ENCODE measurements at regions not wholly inside any gene's neighbourhood (a gene's known extent, or its start where the extent isn't known, plus 50 kb on each side); places are given as distances from the start of the nearest gene placed in this dataset.

DNA sequence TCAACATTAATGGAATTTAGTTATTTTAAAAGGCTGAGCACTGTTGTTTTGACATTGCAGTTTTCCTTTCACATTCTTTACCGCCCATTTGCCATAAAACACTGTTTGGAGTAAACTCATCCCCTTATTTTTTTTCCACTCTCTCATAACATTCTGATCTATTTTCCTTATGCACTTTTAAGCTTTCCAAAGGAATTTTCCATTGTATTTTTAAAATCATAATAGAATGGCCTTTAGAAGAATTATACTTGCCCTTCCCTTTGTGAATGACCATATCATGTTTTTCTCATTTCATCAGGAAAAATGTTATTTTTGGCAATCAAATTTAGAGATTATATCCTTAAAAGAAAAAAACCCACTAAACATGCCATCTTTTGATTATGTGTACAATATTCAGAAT lies 1074.2 kb downstream of the STIM2 start:
- no peak for TF ChIP-seq POLR2AphosphoS5 (IDR thresholded peaks at IDR 0.05; ENCODE audit: low read depth)
- TF ChIP-seq, protein P1, sequence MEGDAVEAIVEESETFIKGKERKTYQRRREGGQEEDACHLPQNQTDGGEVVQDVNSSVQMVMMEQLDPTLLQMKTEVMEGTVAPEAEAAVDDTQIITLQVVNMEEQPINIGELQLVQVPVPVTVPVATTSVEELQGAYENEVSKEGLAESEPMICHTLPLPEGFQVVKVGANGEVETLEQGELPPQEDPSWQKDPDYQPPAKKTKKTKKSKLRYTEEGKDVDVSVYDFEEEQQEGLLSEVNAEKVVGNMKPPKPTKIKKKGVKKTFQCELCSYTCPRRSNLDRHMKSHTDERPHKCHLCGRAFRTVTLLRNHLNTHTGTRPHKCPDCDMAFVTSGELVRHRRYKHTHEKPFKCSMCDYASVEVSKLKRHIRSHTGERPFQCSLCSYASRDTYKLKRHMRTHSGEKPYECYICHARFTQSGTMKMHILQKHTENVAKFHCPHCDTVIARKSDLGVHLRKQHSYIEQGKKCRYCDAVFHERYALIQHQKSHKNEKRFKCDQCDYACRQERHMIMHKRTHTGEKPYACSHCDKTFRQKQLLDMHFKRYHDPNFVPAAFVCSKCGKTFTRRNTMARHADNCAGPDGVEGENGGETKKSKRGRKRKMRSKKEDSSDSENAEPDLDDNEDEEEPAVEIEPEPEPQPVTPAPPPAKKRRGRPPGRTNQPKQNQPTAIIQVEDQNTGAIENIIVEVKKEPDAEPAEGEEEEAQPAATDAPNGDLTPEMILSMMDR (conservative IDR thresholded peaks at IDR 0.05; ENCODE audit: low read depth in 2 of 2): no peak
- TF ChIP-seq EZH2 (IDR thresholded peaks at IDR 0.05; ENCODE audit: low read depth, unreplicated experiment): no peak
- no peak for TF ChIP-seq ZNF114 (CRISPR knock-in tag; IDR thresholded peaks at IDR 0.05)
- no peak for TF ChIP-seq JUNB (IDR thresholded peaks at IDR 0.05; ENCODE audit: unreplicated experiment)
- TF ChIP-seq ZNF331 (CRISPR knock-in tag; IDR thresholded peaks at IDR 0.05; ENCODE audit: low read depth): no peak
- TF ChIP-seq STAT1 (IDR thresholded peaks at IDR 0.05; ENCODE audit: unreplicated experiment): no peak
- TF ChIP-seq CREB1 (CRISPR knock-in tag; IDR thresholded peaks at IDR 0.05; ENCODE audit: low read depth): no peak
- TF ChIP-seq, protein P2, sequence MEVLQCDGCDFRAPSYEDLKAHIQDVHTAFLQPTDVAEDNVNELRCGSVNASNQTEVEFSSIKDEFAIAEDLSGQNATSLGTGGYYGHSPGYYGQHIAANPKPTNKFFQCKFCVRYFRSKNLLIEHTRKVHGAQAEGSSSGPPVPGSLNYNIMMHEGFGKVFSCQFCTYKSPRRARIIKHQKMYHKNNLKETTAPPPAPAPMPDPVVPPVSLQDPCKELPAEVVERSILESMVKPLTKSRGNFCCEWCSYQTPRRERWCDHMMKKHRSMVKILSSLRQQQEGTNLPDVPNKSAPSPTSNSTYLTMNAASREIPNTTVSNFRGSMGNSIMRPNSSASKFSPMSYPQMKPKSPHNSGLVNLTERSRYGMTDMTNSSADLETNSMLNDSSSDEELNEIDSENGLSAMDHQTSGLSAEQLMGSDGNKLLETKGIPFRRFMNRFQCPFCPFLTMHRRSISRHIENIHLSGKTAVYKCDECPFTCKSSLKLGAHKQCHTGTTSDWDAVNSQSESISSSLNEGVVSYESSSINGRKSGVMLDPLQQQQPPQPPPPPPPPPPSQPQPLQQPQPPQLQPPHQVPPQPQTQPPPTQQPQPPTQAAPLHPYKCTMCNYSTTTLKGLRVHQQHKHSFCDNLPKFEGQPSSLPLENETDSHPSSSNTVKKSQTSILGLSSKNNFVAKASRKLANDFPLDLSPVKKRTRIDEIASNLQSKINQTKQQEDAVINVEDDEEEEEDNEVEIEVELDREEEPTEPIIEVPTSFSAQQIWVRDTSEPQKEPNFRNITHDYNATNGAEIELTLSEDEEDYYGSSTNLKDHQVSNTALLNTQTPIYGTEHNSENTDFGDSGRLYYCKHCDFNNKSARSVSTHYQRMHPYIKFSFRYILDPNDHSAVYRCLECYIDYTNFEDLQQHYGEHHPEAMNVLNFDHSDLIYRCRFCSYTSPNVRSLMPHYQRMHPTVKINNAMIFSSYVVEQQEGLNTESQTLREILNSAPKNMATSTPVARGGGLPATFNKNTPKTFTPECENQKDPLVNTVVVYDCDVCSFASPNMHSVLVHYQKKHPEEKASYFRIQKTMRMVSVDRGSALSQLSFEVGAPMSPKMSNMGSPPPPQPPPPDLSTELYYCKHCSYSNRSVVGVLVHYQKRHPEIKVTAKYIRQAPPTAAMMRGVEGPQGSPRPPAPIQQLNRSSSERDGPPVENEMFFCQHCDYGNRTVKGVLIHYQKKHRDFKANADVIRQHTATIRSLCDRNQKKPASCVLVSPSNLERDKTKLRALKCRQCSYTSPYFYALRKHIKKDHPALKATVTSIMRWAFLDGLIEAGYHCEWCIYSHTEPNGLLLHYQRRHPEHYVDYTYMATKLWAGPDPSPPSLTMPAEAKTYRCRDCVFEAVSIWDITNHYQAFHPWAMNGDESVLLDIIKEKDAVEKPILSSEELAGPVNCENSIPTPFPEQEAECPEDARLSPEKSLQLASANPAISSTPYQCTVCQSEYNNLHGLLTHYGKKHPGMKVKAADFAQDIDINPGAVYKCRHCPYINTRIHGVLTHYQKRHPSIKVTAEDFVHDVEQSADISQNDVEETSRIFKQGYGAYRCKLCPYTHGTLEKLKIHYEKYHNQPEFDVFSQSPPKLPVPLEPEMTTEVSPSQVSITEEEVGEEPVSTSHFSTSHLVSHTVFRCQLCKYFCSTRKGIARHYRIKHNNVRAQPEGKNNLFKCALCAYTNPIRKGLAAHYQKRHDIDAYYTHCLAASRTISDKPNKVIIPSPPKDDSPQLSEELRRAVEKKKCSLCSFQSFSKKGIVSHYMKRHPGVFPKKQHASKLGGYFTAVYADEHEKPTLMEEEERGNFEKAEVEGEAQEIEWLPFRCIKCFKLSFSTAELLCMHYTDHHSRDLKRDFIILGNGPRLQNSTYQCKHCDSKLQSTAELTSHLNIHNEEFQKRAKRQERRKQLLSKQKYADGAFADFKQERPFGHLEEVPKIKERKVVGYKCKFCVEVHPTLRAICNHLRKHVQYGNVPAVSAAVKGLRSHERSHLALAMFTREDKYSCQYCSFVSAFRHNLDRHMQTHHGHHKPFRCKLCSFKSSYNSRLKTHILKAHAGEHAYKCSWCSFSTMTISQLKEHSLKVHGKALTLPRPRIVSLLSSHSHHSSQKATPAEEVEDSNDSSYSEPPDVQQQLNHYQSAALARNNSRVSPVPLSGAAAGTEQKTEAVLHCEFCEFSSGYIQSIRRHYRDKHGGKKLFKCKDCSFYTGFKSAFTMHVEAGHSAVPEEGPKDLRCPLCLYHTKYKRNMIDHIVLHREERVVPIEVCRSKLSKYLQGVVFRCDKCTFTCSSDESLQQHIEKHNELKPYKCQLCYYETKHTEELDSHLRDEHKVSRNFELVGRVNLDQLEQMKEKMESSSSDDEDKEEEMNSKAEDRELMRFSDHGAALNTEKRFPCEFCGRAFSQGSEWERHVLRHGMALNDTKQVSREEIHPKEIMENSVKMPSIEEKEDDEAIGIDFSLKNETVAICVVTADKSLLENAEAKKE (CRISPR knock-in tag; IDR thresholded peaks at IDR 0.05): no peak
- TF ChIP-seq, protein P3, sequence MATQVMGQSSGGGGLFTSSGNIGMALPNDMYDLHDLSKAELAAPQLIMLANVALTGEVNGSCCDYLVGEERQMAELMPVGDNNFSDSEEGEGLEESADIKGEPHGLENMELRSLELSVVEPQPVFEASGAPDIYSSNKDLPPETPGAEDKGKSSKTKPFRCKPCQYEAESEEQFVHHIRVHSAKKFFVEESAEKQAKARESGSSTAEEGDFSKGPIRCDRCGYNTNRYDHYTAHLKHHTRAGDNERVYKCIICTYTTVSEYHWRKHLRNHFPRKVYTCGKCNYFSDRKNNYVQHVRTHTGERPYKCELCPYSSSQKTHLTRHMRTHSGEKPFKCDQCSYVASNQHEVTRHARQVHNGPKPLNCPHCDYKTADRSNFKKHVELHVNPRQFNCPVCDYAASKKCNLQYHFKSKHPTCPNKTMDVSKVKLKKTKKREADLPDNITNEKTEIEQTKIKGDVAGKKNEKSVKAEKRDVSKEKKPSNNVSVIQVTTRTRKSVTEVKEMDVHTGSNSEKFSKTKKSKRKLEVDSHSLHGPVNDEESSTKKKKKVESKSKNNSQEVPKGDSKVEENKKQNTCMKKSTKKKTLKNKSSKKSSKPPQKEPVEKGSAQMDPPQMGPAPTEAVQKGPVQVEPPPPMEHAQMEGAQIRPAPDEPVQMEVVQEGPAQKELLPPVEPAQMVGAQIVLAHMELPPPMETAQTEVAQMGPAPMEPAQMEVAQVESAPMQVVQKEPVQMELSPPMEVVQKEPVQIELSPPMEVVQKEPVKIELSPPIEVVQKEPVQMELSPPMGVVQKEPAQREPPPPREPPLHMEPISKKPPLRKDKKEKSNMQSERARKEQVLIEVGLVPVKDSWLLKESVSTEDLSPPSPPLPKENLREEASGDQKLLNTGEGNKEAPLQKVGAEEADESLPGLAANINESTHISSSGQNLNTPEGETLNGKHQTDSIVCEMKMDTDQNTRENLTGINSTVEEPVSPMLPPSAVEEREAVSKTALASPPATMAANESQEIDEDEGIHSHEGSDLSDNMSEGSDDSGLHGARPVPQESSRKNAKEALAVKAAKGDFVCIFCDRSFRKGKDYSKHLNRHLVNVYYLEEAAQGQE (IDR thresholded peaks at IDR 0.05; ENCODE audit: unreplicated experiment): no peak
- no peak for TF ChIP-seq EZH2phosphoT487 (IDR thresholded peaks at IDR 0.05; ENCODE audit: unreplicated experiment)
- no peak for TF ChIP-seq NANOG (IDR thresholded peaks at IDR 0.05; ENCODE audit: borderline replicate concordance)
